HFF-Myc (cell line): ENCODE measurements at regions not wholly inside any gene's neighbourhood (a gene's known extent, or its start where the extent isn't known, plus 50 kb on each side); places are given as distances from the start of the nearest gene placed in this dataset.

Source experiments
- DNase-seq: peaks from one replicate; pipeline ENCODE4 v3.0.0-alpha.2; 2011; ENCODE audit warnings: low read depth; ENCODE audit errors: extremely low read depth
- H3K4me3 ChIP-seq: replicated peaks from 2 replicates; pipeline ENCODE4 v1.5.1; 2011; ENCODE audit warnings: low read depth, mild to moderate bottlenecking, control low read depth, low read length
- TF ChIP-seq, protein P1 (sequence below): IDR thresholded peaks from 2 replicates; pipeline ENCODE4 v1.5.1; 2012; ENCODE audit warnings: mild to moderate bottlenecking, low read depth, low read length, control low read depth; ENCODE audit errors: missing control alignments

DNA sequence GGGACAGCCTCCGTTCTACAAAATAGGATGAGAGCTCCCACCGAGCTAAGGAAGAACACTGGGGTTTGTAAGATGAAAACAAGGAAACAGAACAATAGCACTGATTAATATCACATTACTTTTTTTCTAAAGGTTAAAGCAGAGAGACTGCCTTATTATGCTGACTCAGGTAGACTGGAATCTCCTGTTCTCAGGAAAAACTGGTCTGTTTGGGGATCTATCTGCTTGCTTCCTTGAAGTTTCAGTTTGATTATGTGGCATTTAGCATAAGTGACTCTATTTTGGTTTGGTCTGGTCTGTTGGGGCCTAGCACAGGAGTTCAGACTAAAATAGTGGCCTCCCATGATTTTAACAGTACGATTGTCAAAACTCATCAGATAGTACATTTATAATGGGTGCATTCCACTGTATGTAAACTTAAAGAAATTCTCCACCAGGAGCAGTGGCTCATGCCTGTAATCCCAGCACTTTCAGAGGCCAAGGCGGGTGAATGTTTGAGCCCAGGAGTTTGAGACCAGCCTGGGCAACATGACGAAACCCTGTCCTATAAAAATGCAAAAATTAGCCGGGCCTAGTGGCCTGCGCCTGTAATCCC lies 64.1 kb upstream of the NDUFV2 start:
- no peak for DNase-seq
- H3K4me3 ChIP-seq, result no peak overlapping the region
- TF ChIP-seq, protein P1, sequence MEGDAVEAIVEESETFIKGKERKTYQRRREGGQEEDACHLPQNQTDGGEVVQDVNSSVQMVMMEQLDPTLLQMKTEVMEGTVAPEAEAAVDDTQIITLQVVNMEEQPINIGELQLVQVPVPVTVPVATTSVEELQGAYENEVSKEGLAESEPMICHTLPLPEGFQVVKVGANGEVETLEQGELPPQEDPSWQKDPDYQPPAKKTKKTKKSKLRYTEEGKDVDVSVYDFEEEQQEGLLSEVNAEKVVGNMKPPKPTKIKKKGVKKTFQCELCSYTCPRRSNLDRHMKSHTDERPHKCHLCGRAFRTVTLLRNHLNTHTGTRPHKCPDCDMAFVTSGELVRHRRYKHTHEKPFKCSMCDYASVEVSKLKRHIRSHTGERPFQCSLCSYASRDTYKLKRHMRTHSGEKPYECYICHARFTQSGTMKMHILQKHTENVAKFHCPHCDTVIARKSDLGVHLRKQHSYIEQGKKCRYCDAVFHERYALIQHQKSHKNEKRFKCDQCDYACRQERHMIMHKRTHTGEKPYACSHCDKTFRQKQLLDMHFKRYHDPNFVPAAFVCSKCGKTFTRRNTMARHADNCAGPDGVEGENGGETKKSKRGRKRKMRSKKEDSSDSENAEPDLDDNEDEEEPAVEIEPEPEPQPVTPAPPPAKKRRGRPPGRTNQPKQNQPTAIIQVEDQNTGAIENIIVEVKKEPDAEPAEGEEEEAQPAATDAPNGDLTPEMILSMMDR, result no peak

DNA sequence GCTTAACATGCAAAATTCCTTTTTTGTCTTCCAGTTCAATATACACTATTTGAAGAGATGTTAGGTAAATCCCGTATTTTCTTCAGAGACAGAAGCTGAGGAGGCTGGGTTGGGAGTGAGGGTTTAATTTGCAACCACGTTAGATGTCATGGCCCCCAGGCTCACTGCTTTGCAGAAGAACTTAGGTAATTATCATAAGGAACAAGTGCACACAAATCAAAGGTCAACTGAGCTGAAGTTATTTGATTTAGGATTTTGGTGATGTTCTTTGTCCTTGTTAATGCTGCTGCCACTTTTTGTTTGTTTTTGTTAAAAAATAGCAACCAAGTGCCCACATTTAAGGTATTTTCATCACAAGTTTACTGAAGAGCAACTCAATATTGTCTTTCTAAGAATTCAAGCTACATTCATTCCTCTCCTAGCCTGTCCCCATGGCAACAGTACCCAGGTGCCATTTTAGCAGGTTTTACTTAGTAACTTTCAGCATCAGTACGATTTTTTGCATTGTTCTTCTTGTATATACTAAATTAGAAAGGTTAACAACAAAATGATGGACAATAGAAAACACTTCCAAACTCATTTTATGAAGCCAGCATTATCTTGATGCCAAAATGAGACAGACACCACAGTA lies 62.9 kb upstream of the NDUFV2 start:
- DNase-seq, result no peak

DNA sequence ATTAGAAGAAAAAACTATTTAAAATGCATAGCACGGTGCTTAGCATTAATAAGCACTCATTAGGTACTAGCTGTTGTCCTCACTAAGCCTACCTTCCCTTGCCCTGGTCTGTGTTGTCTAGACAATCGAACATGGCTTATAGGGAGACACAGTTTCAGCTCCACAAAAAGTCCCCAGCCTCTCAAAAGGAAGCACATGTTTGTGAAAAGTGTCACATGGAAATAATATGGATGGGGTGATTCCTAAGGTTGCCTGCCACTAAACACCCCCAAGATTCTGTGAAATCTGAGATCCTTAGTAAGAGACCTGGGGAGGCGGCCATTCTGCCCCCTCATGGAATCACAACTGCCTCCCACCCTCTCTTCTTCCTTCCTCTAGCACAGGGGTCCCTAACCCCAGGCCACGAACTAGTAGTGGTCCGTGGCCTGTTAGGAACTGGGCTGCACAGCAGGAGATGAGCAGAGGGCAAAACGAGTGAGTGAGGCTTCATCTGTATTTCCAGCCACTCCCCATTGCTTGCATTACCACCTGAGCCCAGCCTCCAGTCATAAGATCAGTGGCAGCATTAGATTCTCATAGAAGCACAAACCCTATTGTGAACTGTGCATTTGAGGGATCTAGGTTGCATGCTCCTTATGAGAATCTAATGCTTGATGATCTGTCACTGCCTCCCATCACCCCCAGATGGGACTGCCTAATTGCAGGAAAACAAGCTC lies 59.6 kb upstream of the NDUFV2 start:
- H3K4me3 ChIP-seq, result no peak overlapping the region
- TF ChIP-seq, protein P1, result no peak
- no peak for DNase-seq

More for the DNA sequence above, 62.9 kb upstream of the NDUFV2 start:
- H3K4me3 ChIP-seq, result no peak overlapping the region
- TF ChIP-seq, protein P1, result no peak

DNA sequence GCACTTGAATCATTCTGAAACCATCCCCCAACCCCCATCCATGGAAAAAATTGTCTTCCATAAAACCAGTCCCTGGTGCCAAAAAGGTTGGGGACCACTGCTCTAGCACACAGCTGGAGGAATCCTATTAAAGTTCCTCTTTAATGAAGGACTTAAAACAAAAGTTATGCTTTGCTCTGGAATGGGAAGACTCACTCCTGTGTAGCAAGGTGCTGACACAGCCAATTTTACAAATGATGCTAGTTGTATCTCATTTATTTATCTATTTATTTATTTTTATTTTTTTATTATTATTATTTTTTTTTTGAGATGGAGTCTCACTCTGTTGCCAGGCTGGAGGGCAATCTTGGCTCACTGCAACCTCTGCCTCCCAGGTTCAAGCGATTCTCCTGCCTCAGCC lies 58.9 kb upstream of the NDUFV2 start:
- no peak for DNase-seq
- no peak overlapping the region for H3K4me3 ChIP-seq
- TF ChIP-seq, protein P1, result no peak

DNA sequence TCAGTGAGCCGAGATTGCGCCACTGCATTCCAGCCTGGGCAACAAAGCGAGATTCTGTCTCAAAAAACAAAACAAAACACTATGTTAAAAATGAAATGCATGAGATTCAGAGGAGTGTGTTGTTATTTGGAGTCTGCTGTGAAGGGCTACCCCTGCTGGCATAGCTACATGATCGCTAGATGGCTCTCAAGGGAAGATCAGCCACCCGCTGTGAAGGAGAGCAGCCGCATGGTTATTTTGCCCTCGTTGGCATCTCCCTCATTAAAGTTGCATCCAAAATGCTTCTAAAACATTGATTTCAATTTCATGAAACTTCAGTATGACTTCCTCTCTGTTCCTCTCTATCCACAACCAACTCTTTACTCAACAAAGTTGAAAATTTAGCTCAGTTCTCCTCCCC lies 54.8 kb upstream of the NDUFV2 start:
- no peak for DNase-seq
- H3K4me3 ChIP-seq, result no peak overlapping the region
- TF ChIP-seq, protein P1, result no peak

DNA sequence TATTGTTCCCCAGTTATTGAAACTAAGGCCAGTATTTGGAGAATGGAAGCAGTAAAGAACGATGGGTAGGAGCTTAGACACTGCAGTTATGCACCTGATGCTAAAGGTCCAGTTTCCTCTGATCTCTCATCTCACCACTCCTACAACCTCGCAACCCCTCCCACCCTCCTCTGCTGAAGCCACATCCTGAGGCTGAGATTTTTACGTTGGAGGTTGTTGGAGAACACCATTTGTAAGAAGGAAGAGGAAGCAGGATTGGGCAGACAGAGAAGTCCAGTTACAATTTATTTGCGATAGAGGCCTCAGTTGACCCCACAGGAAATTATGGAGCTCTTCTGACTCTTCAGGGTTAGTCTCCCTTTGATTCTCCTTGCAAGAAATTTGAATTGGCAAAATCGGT lies 54.3 kb upstream of the NDUFV2 start:
- TF ChIP-seq, protein P1, result no peak
- H3K4me3 ChIP-seq, result no peak overlapping the region
- no peak for DNase-seq
